ENCODE measurements at regions not wholly inside any gene's neighbourhood (a gene's known extent, or its start where the extent isn't known, plus 50 kb on each side); places are given as distances from the start of the nearest gene placed in this dataset.

- TF ChIP-seq RAD21 (IDR thresholded peaks at IDR 0.05; ENCODE audit: low read depth): no peak
- TF ChIP-seq CEBPB (IDR thresholded peaks at IDR 0.05): no peak
- no peak for TF ChIP-seq TAF1 (IDR thresholded peaks at IDR 0.05; ENCODE audit: low read depth)
- TF ChIP-seq EP300 (IDR thresholded peaks at IDR 0.05; ENCODE audit: borderline replicate concordance): no peak
- no peak for TF ChIP-seq YY1 (IDR thresholded peaks at IDR 0.05; ENCODE audit: low read depth)
- TF ChIP-seq CREB1 (IDR thresholded peaks at IDR 0.05; ENCODE audit: low read depth): no peak
- no peak for TF ChIP-seq MAX (IDR thresholded peaks at IDR 0.05)
These were observed 55.7 kb upstream of the NKX2-2 start for GRCh38 chr20:21569586-21569985.

Data from Ishikawa (cell line).